Glomerular endothelial cell (primary cell): ENCODE measurements at regions not wholly inside any gene's neighbourhood (a gene's known extent, or its start where the extent isn't known, plus 50 kb on each side); places are given as distances from the start of the nearest gene placed in this dataset.
"Not testable (repeated sequence)": the region's sequence is repeated elsewhere in the genome, so short reads cannot be mapped to it uniquely, and the experiment has no call there.

Source experiments
- DNase-seq: peaks from one replicate; pipeline ENCODE4 v3.0.0-alpha.2; 2011; ENCODE audit warnings: low read depth, low spot score; ENCODE audit errors: extremely low read depth

- no peak for DNase-seq
Measured at GRCh38 chr16:86222547-86222946, 287.8 kb upstream of the FOXF1 start.

GRCh38 chr16:86222965-86223551 lies 287.3 kb upstream of the FOXF1 start:
- no peak for DNase-seq

GRCh38 chr16:86224126-86224525 lies 286.2 kb upstream of the FOXF1 start:
- no peak for DNase-seq

GRCh38 chr16:86224629-86225028 lies 285.7 kb upstream of the FOXF1 start:
- DNase-seq: no peak

GRCh38 chr16:86225905-86226371 lies 284.4 kb upstream of the FOXF1 start:
- DNase-seq: no peak

GRCh38 chr16:86227041-86227440 lies 283.3 kb upstream of the FOXF1 start:
- no peak for DNase-seq

GRCh38 chr16:86227801-86228200 lies 282.5 kb upstream of the FOXF1 start:
- no peak for DNase-seq

- DNase-seq: no peak
Measured at GRCh38 chr16:86228713-86229112, 281.6 kb upstream of the FOXF1 start.

- no peak for DNase-seq
Measured at GRCh38 chr16:86229283-86229682, 281.0 kb upstream of the FOXF1 start.

GRCh38 chr16:86229866-86230656 lies 280.3 kb upstream of the FOXF1 start:
- no peak for DNase-seq

- DNase-seq: no peak
Measured at GRCh38 chr16:86231321-86231995, 278.9 kb upstream of the FOXF1 start.

GRCh38 chr16:86231996-86232350 lies 278.4 kb upstream of the FOXF1 start:
- no peak for DNase-seq

GRCh38 chr16:86232496-86232895 lies 277.8 kb upstream of the FOXF1 start:
- DNase-seq: no peak

GRCh38 chr16:86233506-86233905 lies 276.8 kb upstream of the FOXF1 start:
- not testable (repeated sequence) for DNase-seq

- DNase-seq: no peak
Measured at GRCh38 chr16:86239381-86239780, 270.9 kb upstream of the FOXF1 start.

- DNase-seq: no peak
Measured at GRCh38 chr16:86240716-86241363, 269.5 kb upstream of the FOXF1 start.

- DNase-seq: no peak
Measured at GRCh38 chr16:86241681-86242080, 268.6 kb upstream of the FOXF1 start.

- DNase-seq: no peak
Measured at GRCh38 chr16:86242244-86243122, 267.8 kb upstream of the FOXF1 start.

- no peak for DNase-seq
Measured at GRCh38 chr16:86243123-86243473, 267.2 kb upstream of the FOXF1 start.

- DNase-seq: no peak
Measured at GRCh38 chr16:86243571-86244154, 266.7 kb upstream of the FOXF1 start.
